ENCODE measurements at regions not wholly inside any gene's neighbourhood (a gene's known extent, or its start where the extent isn't known, plus 50 kb on each side); places are given as distances from the start of the nearest gene placed in this dataset.
A peak's percentile ranks its signal among the peaks of the same experiment; 100 is the strongest.

GRCh38 chr20:23279836-23280235 is 70.8 kb upstream of the NXT1 start:
- no peak for DNase-seq

- DNase-seq: no peak
These were observed 72.4 kb upstream of the NXT1 start for GRCh38 chr20:23278172-23278571.

- no peak for DNase-seq
These were observed 73.3 kb upstream of the NXT1 start for GRCh38 chr20:23277316-23277715.

GRCh38 chr20:23273776-23274175 is 76.8 kb upstream of the NXT1 start:
- no peak for DNase-seq

GRCh38 chr20:23272176-23273029 is 78.2 kb upstream of the NXT1 start:
- DNase-seq: no peak

- peak; percentile 68 for DNase-seq
These were observed 80.1 kb upstream of the NXT1 start for GRCh38 chr20:23270382-23270911.

- DNase-seq: no peak
These were observed 80.6 kb upstream of the NXT1 start for GRCh38 chr20:23269954-23270353.

- DNase-seq: peak; percentile 26
These were observed 81.7 kb upstream of the NXT1 start for GRCh38 chr20:23268792-23269354.

GRCh38 chr20:23267909-23268308 is 82.7 kb upstream of the NXT1 start:
- no peak for DNase-seq

GRCh38 chr20:23266530-23267398 is 83.8 kb upstream of the NXT1 start:
- DNase-seq: no peak

GRCh38 chr20:23265226-23265625 is 85.4 kb upstream of the NXT1 start:
- peak; percentile 61 for DNase-seq

GRCh38 chr20:23264545-23264944 is 86.0 kb upstream of the NXT1 start:
- DNase-seq: no peak

- DNase-seq: no peak
These were observed 90.3 kb upstream of the NXT1 start for GRCh38 chr20:23260181-23260840.

GRCh38 chr20:23258747-23259121 is 91.9 kb upstream of the NXT1 start:
- DNase-seq: no peak

- DNase-seq: peak; percentile 84
These were observed 92.5 kb upstream of the NXT1 start for GRCh38 chr20:23257848-23258746.

GRCh38 chr20:23257106-23257761 is 93.4 kb upstream of the NXT1 start:
- DNase-seq: no peak

- no peak for DNase-seq
These were observed 94.7 kb upstream of the NXT1 start for GRCh38 chr20:23255716-23256385.

GRCh38 chr20:23255106-23255505 is 95.5 kb upstream of the NXT1 start:
- DNase-seq: no peak

GRCh38 chr20:23254505-23254904 is 96.1 kb upstream of the NXT1 start:
- DNase-seq: no peak

GRCh38 chr20:23254034-23254433 is 96.6 kb upstream of the NXT1 start:
- DNase-seq: no peak

Data from fibroblast of skin of scalp (primary cell).